ENCODE measurements at regions not wholly inside any gene's neighbourhood (a gene's known extent, or its start where the extent isn't known, plus 50 kb on each side); places are given as distances from the start of the nearest gene placed in this dataset.

- DNase-seq (ENCODE audit: low read depth) = no peak
These were observed 105.5 kb upstream of the PITX1 start for GRCh38 chr5:135139381-135140134.

GRCh38 chr5:135138116-135138850 lies 104.3 kb upstream of the PITX1 start:
- DNase-seq (ENCODE audit: low read depth) = no peak

GRCh38 chr5:135137146-135137915 lies 103.3 kb upstream of the PITX1 start:
- no peak for DNase-seq (ENCODE audit: low read depth)

- DNase-seq (ENCODE audit: low read depth) = no peak
These were observed 102.5 kb upstream of the PITX1 start for GRCh38 chr5:135136546-135136945.

- DNase-seq (ENCODE audit: low read depth) = no peak
These were observed 101.7 kb upstream of the PITX1 start for GRCh38 chr5:135135530-135136226.

- no peak for DNase-seq (ENCODE audit: low read depth)
These were observed 100.8 kb upstream of the PITX1 start for GRCh38 chr5:135134691-135135381.

- DNase-seq (ENCODE audit: low read depth) = no peak
These were observed 99.9 kb upstream of the PITX1 start for GRCh38 chr5:135133698-135134515.

- no peak for DNase-seq (ENCODE audit: low read depth)
These were observed 99.2 kb upstream of the PITX1 start for GRCh38 chr5:135133181-135133580.

- no peak for DNase-seq (ENCODE audit: low read depth)
These were observed 98.0 kb upstream of the PITX1 start for GRCh38 chr5:135131801-135132680.

GRCh38 chr5:135130261-135131215 lies 96.5 kb upstream of the PITX1 start:
- DNase-seq (ENCODE audit: low read depth) = no peak

- no peak for DNase-seq (ENCODE audit: low read depth)
These were observed 95.3 kb upstream of the PITX1 start for GRCh38 chr5:135129307-135129706.

- no peak for DNase-seq (ENCODE audit: low read depth)
These were observed 94.3 kb upstream of the PITX1 start for GRCh38 chr5:135128361-135128760.

GRCh38 chr5:135127439-135128240 lies 93.6 kb upstream of the PITX1 start:
- no peak for DNase-seq (ENCODE audit: low read depth)

GRCh38 chr5:135126688-135127438 lies 92.8 kb upstream of the PITX1 start:
- no peak for DNase-seq (ENCODE audit: low read depth)

GRCh38 chr5:135124724-135125123 lies 90.7 kb upstream of the PITX1 start:
- DNase-seq (ENCODE audit: low read depth) = no peak

- no peak for DNase-seq (ENCODE audit: low read depth)
These were observed 90.1 kb upstream of the PITX1 start for GRCh38 chr5:135124128-135124527.

- no peak for DNase-seq (ENCODE audit: low read depth)
These were observed 88.8 kb upstream of the PITX1 start for GRCh38 chr5:135122797-135123196.
